ENCODE measurements at regions not wholly inside any gene's neighbourhood (a gene's known extent, or its start where the extent isn't known, plus 50 kb on each side); places are given as distances from the start of the nearest gene placed in this dataset.

- Histone ChIP-seq H3K27ac (ENCODE audit: insufficient read depth, low read depth, low read length) (no peak overlapping the region), H4K20me1 (replicated peaks; ENCODE audit: control insufficient read depth, extremely low read depth, insufficient read depth, low read length) (no peaks in the 10 kb centered on the region), H2AFZ (ENCODE audit: low read depth, low read length) (no peak overlapping the region), H3K79me2 (ENCODE audit: control insufficient read depth, insufficient read depth, low read length) (no peaks in the 10 kb centered on the region), H3K9ac (replicated peaks; ENCODE audit: extremely low read depth, insufficient read depth, low read length) (no peak overlapping the region), H3K4me2 (ENCODE audit: insufficient read depth, low read length) (no peak overlapping the region), H3K4me3 (replicated peaks in 1 of 3; ENCODE audit: insufficient read depth in 1 of 3, low read depth in 1 of 3, low read length in 3 of 3) (no peak overlapping the region), H3K27me3 (ENCODE audit: control insufficient read depth in 2 of 2, insufficient read depth in 2 of 2, low read length in 2 of 2) (no peaks in the 10 kb centered on the region), H3K36me3 (ENCODE audit: control insufficient read depth in 2 of 2, extremely low read depth in 1 of 2, insufficient read depth in 2 of 2, low read length in 2 of 2) (no peaks in the 10 kb centered on the region), H3K9me3 (replicated peaks; ENCODE audit: control insufficient read depth, insufficient read depth, low read length) (no peaks in the 10 kb centered on the region), H3K9me1 (replicated peaks; ENCODE audit: control insufficient read depth, extremely low read depth, insufficient read depth, low read length) (no peaks in the 10 kb centered on the region), H3K4me1 (ENCODE audit: control insufficient read depth, extremely low read depth, insufficient read depth, low read length) (peaks cover 19% of the 10 kb centered on the region)
- no peak for TF ChIP-seq JUN (IDR thresholded peaks at IDR 0.05; ENCODE audit: borderline replicate concordance, insufficient read depth, insufficient read length, low read depth)
- TF ChIP-seq POLR2AphosphoS5 (IDR thresholded peaks at IDR 0.05; ENCODE audit: insufficient read depth, low read depth, low read length): no peak
- TF ChIP-seq EZH2 (IDR thresholded peaks at IDR 0.05; ENCODE audit: borderline replicate concordance, low read depth, low read length, severe bottlenecking): no peak
- TF ChIP-seq POLR2A (IDR thresholded peaks at IDR 0.05; ENCODE audit: low read depth, low read length): no peak
- TF ChIP-seq FOS (IDR thresholded peaks at IDR 0.05; ENCODE audit: borderline replicate concordance, insufficient read depth, low read length): no peak
- no peak for TF ChIP-seq MYC (IDR thresholded peaks at IDR 0.05; ENCODE audit: low read depth, low read length)
- TF ChIP-seq CTCF (IDR thresholded peaks at IDR 0.05; ENCODE audit: extremely low read depth in 1 of 2, insufficient read depth in 1 of 2, low read depth in 1 of 2, low read length in 2 of 2): no peak
- FAIRE-seq (no peak), DNase-seq (ENCODE audit: low read depth, low spot score) (no peak)
- ChIA-PET CTCF (no interaction called here), POLR2A (no interaction called here)
- BruUV-seq (replicated peaks): no TSS peak
- dilution Hi-C loops (cut with MboI; ENCODE audit: extremely low pct_ligation_motif_present, low sequenced_read_pairs) (no loop called here), intact Hi-C loops (cut with micrococcal nuclease) (no loop called here)
These were observed 136.1 kb downstream of the ZFP36L2 start for GRCh38 chr2:43090317-43090716.

Data from endothelial cell of umbilical vein (primary cell).